MCF 10A (cell line): ENCODE measurements at regions not wholly inside any gene's neighbourhood (a gene's known extent, or its start where the extent isn't known, plus 50 kb on each side); places are given as distances from the start of the nearest gene placed in this dataset.

Source experiments
- BruUV-seq: library from RNA; stranded (reverse); fragments of 400-500 nt; replicated peaks from 2 replicates; lab custom pipeline; 2021; lab: Mats Ljungman, UMichigan
- CTCF ChIA-PET: fragments of 300-600 bp; sonication (Branson Sonifier 250); formaldehyde crosslinking; extraction: SDS; loops from one replicate; lab custom pipeline; 2021; ENCODE audit warnings: antibody characterized with exemption, inconsistent platforms; lab: Yijun Ruan, JAX
- POLR2A ChIA-PET: fragments of 300-600, 350-650 bp; sonication (Branson Sonifier 250); formaldehyde crosslinking; extraction: SDS; loops from one replicate; lab custom pipeline; 2020; ENCODE audit warnings: antibody characterized with exemption, inconsistent platforms; lab: Yijun Ruan, JAX
- DNase-seq: peaks from one replicate; pipeline ENCODE4 v3.0.0-alpha.2; 2018; ENCODE audit not compliant: unreplicated experiment
- H3K27ac Mint-ChIP-seq: one replicate; pipeline ENCODE4 v1.8.0; 2022; ENCODE audit warnings: mild to moderate bottlenecking, low read depth, mixed read lengths; ENCODE audit not compliant: unreplicated experiment
- H3K27me3 Mint-ChIP-seq: one replicate; pipeline ENCODE4 v1.8.0; 2022; ENCODE audit warnings: mixed read lengths; ENCODE audit not compliant: insufficient read depth, unreplicated experiment
- H3K36me3 Mint-ChIP-seq: one replicate; pipeline ENCODE4 v1.8.0; 2022; ENCODE audit warnings: mild to moderate bottlenecking, moderate library complexity, mixed read lengths; ENCODE audit not compliant: insufficient read depth, unreplicated experiment
- H3K4me1 Mint-ChIP-seq: one replicate; pipeline ENCODE4 v1.8.0; 2022; ENCODE audit warnings: mixed read lengths; ENCODE audit not compliant: insufficient read depth, unreplicated experiment
- H3K4me3 Mint-ChIP-seq: one replicate; pipeline ENCODE4 v1.8.0; 2022; ENCODE audit warnings: mild to moderate bottlenecking, moderate library complexity, mixed read lengths; ENCODE audit not compliant: unreplicated experiment
- H3K9me3 Mint-ChIP-seq: one replicate; pipeline ENCODE4 v1.8.0; 2022; ENCODE audit warnings: mixed read lengths; ENCODE audit not compliant: unreplicated experiment
- intact Hi-C: fragments of 100-400 bp; cut with micrococcal nuclease; formaldehyde crosslinking; loops from 2 replicates; pipeline ENCODE4 v1.14.1; 2022
- TF ChIP-seq, protein P1 (sequence below): fragments of 200-600 bp; IDR thresholded peaks from one replicate; pipeline ENCODE4 v1.8.0; 2022; ENCODE audit warnings: antibody characterized with exemption, mild to moderate bottlenecking; ENCODE audit not compliant: unreplicated experiment

DNA sequence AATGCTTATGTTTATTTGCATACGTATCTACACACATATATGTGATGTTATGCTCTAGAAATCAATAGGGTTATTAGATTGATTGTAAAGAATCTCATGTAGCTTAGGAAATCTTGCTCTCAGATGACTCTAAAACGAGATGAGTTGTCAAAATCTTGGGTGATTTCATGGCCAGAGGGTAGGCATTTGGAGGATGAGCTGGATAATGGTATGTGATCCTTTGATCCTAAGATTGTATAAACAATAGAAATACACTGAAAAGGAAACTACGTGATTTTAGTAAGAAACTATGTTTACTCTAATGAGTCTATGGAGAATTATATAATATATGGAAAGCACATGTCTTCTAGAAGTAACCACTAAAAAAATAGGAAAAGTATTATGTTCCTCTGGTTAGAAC lies 676.6 kb downstream of the NSUN3 start:
- ChIA-PET POLR2A (no interaction called here), CTCF (no interaction called here)
- peaks cover 9% of the 10 kb centered on the region for H3K9me3 Mint-ChIP-seq
- H3K4me3 Mint-ChIP-seq, result no peak overlapping the region
- TF ChIP-seq, protein P1, sequence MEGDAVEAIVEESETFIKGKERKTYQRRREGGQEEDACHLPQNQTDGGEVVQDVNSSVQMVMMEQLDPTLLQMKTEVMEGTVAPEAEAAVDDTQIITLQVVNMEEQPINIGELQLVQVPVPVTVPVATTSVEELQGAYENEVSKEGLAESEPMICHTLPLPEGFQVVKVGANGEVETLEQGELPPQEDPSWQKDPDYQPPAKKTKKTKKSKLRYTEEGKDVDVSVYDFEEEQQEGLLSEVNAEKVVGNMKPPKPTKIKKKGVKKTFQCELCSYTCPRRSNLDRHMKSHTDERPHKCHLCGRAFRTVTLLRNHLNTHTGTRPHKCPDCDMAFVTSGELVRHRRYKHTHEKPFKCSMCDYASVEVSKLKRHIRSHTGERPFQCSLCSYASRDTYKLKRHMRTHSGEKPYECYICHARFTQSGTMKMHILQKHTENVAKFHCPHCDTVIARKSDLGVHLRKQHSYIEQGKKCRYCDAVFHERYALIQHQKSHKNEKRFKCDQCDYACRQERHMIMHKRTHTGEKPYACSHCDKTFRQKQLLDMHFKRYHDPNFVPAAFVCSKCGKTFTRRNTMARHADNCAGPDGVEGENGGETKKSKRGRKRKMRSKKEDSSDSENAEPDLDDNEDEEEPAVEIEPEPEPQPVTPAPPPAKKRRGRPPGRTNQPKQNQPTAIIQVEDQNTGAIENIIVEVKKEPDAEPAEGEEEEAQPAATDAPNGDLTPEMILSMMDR, result no peak
- no TSS peak for BruUV-seq
- H3K4me1 Mint-ChIP-seq, result peaks cover 6% of the 10 kb centered on the region
- no peak overlapping the region for H3K27ac Mint-ChIP-seq
- intact Hi-C loops, result no loop called here
- H3K36me3 Mint-ChIP-seq, result no peaks in the 10 kb centered on the region
- H3K27me3 Mint-ChIP-seq, result peaks cover 54% of the 10 kb centered on the region
- no peak for DNase-seq

DNA sequence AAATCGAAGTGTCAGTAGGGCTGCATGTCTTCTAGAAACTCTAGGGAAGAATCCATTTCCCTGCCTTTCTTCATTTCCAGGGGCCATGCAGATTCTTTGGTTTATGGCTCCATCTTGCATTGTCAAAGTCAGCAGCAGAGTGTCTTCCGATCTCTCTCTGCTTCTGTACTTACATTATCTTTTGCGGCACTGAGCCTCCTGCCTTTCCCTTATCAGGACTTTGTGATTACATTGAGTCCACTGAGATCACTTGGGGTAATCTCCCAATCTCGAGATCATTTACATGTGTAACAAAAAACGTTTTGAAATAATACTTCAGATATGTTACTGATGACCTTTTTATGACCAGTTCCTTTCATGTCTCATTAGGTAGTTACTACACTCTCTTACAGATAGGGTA lies 695.9 kb downstream of the NSUN3 start:
- H3K27ac Mint-ChIP-seq, result no peak overlapping the region
- intact Hi-C loops, result loop anchor here (10.0 kb wide), 1 partner anchor 64 kb away; no protein-coding TSS in a partner anchor
- H3K9me3 Mint-ChIP-seq, result no peaks in the 10 kb centered on the region
- H3K4me1 Mint-ChIP-seq, result no peaks in the 10 kb centered on the region
- peaks cover 71% of the 10 kb centered on the region for H3K27me3 Mint-ChIP-seq
- H3K36me3 Mint-ChIP-seq, result no peaks in the 10 kb centered on the region
- no TSS peak for BruUV-seq
- DNase-seq, result no peak
- TF ChIP-seq, protein P1, result no peak
- no peak overlapping the region for H3K4me3 Mint-ChIP-seq
- ChIA-PET POLR2A (no interaction called here), CTCF (no interaction called here)

DNA sequence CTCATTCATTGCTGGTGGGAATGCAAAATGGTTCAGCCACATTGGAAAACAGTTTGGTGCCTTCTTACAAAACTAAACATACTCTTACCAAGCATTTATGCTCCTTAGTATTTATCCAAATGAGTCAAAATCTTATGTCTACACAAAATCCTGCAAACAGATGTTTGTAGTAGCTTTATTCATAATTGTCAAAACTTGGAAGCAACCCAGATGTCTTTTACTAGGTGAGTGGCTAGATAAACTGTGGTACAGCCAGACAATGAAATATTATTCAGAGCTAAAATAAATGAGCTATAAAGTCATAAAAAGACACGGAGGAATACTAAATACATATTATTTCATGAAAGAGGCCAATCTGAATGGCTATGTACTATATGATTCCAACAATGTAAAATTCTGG lies 709.5 kb downstream of the NSUN3 start:
- BruUV-seq, result no TSS peak
- no peaks in the 10 kb centered on the region for H3K9me3 Mint-ChIP-seq
- intact Hi-C loops, result no loop called here
- TF ChIP-seq, protein P1, result no peak
- peaks cover 100% of the 10 kb centered on the region for H3K27me3 Mint-ChIP-seq
- ChIA-PET POLR2A (interaction anchor here (0.6 kb wide), 1 partner anchor 19 kb away, joined by 3 read pairs; no protein-coding TSS in a partner anchor), CTCF (no interaction called here)
- no peaks in the 10 kb centered on the region for H3K36me3 Mint-ChIP-seq
- H3K4me1 Mint-ChIP-seq, result no peaks in the 10 kb centered on the region
- no peak overlapping the region for H3K4me3 Mint-ChIP-seq
- DNase-seq, result no peak
- no peak overlapping the region for H3K27ac Mint-ChIP-seq

DNA sequence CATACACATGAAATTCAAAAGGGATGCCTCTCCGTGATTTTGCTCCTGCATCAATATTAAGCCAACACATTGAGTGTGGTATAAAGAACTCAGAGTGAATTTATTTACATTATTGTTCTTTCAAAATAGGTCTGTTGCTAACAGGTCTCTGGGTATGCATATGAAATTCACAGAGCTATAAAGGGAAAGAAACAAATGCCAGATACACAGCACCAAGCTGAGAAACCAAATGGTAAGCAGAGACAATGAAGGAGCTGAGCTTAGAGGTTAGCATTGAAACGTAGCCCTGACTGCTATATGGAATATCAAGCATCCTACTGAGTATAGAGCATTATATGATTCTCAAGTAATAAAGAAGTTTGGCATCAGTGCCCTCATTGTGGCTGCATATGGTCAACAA lies 712.9 kb downstream of the NSUN3 start:
- POLR2A ChIA-PET, result no interaction called here
- Mint-ChIP-seq H3K27me3 (peaks cover 100% of the 10 kb centered on the region), H3K27ac (no peak overlapping the region), H3K4me3 (no peak overlapping the region), H3K9me3 (no peaks in the 10 kb centered on the region), H3K36me3 (no peaks in the 10 kb centered on the region), H3K4me1 (no peaks in the 10 kb centered on the region)
- CTCF ChIA-PET, result interaction anchor here (0.5 to 0.6 kb wide), 2 partner anchors 29 to 335 kb away, joined by 3 read pairs; no protein-coding TSS in a partner anchor
- TF ChIP-seq, protein P1, result no peak
- intact Hi-C loops, result no loop called here
- no peak for DNase-seq
- no TSS peak for BruUV-seq
